ENCODE measurements at regions not wholly inside any gene's neighbourhood (a gene's known extent, or its start where the extent isn't known, plus 50 kb on each side); places are given as distances from the start of the nearest gene placed in this dataset.

DNA sequence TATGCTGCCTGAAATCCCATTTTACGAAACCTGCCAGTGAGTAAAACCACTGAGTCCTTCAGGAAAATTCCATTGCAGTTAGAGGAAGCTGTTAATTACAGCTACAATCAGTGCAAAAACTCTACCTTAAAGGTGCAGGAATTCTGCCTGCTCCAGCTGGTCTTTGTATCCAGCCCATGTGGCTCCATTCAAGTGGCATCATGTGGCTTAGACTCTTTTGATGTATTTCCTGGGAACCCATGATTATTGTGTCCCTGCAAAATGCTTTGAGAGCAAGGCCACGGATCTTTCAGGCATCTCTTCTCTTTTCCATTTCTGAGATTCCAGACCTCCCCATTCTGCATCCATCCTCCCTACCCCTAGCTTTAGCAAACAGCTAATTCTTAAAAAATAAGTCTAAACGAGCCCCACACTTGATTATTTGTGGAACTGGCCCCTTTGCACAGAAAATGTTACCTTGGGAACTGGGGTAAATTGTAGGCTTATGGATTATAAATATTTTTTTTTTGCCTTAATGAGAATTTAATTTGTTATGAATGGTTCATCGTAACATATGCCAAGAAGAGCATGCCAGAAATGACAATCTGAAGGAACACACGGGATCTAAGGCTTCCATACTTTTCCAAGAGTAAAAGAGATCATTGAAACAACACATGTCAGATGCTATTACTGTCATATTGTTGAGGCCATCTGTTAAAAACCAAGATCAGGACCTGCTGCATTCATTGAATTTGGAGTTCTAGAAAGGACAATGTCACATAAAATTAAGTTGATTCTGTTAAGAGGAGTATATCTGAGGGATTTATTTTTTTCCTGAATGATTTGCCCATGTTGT, 144.6 kb downstream of the TPH2 start:
- 92% methylated on average over 4 to 5 of the region's 5 CpGs for WGBS, 2 experiments (ENCODE audit: insufficient coverage in 1 of 2, insufficient read length in 1 of 2)
- H3K4me1 Mint-ChIP-seq: no peaks in the 10 kb centered on the region
- Histone ChIP-seq H3K4me3 (ENCODE audit: low read length) (no peak overlapping the region), H3K9ac (ENCODE audit: extremely low read depth, low read length, poor library complexity, severe bottlenecking) (no peak overlapping the region), H3K27ac (ENCODE audit: low read depth, low read length) (no peak overlapping the region), H3K9me3 (ENCODE audit: control insufficient read depth, low read length) (no peaks in the 10 kb centered on the region), H3K36me3 (ENCODE audit: control insufficient read depth, insufficient read depth, low read length) (no peaks in the 10 kb centered on the region), H3K27me3 (ENCODE audit: control insufficient read depth, insufficient read depth, low read length, poor library complexity, severe bottlenecking) (no peaks in the 10 kb centered on the region), H3K4me1 (ENCODE audit: control insufficient read depth, insufficient read depth, low read length) (no peaks in the 10 kb centered on the region)
- DNase-seq: no peak
- TF ChIP-seq, protein P1, sequence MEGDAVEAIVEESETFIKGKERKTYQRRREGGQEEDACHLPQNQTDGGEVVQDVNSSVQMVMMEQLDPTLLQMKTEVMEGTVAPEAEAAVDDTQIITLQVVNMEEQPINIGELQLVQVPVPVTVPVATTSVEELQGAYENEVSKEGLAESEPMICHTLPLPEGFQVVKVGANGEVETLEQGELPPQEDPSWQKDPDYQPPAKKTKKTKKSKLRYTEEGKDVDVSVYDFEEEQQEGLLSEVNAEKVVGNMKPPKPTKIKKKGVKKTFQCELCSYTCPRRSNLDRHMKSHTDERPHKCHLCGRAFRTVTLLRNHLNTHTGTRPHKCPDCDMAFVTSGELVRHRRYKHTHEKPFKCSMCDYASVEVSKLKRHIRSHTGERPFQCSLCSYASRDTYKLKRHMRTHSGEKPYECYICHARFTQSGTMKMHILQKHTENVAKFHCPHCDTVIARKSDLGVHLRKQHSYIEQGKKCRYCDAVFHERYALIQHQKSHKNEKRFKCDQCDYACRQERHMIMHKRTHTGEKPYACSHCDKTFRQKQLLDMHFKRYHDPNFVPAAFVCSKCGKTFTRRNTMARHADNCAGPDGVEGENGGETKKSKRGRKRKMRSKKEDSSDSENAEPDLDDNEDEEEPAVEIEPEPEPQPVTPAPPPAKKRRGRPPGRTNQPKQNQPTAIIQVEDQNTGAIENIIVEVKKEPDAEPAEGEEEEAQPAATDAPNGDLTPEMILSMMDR (conservative IDR thresholded peaks at IDR 0.05): no peak
- H3K27ac Mint-ChIP-seq: no peak overlapping the region
- no peaks in the 10 kb centered on the region for H3K27me3 Mint-ChIP-seq (ENCODE audit: insufficient read depth)
- H3K36me3 Mint-ChIP-seq (ENCODE audit: low read depth): no peaks in the 10 kb centered on the region
- no peak overlapping the region for H3K4me3 Mint-ChIP-seq
- no peaks in the 10 kb centered on the region for H3K9me3 Mint-ChIP-seq

DNA sequence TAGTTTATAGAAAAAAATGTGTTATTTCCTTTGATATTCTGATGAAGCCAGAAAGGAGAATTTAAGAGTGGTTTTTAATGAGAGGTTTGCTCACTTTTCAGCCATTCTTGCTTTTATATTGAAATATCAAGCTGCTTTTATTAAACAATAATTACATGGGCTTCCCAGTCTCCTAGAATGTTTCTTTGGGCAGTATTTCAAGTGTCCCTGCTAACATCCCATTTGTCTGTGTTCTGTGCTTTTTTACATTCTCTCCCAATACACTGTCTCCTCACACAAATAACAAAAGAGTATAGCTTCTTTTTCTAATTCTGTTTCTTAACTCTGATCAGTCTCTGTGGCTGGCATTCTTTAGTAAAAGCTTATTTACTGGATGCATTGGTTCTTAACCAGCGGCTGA, 145.4 kb downstream of the TPH2 start:
- H3K9me3 Mint-ChIP-seq: no peaks in the 10 kb centered on the region
- no peaks in the 10 kb centered on the region for H3K36me3 Mint-ChIP-seq (ENCODE audit: low read depth)
- no peak overlapping the region for H3K4me3 ChIP-seq (ENCODE audit: low read length)
- H3K4me3 Mint-ChIP-seq: no peak overlapping the region
- no peaks in the 10 kb centered on the region for H3K4me1 Mint-ChIP-seq
- no peaks in the 10 kb centered on the region for H3K27me3 Mint-ChIP-seq (ENCODE audit: insufficient read depth)
- TF ChIP-seq, protein P1 (conservative IDR thresholded peaks at IDR 0.05): no peak
- H3K9me3 ChIP-seq (ENCODE audit: control insufficient read depth, low read length): no peaks in the 10 kb centered on the region
- no peaks in the 10 kb centered on the region for H3K36me3 ChIP-seq (ENCODE audit: control insufficient read depth, insufficient read depth, low read length)
- WGBS, 2 experiments (ENCODE audit: insufficient coverage in 1 of 2, insufficient read length in 1 of 2): 0% methylated on average over 1 of the region's 1 CpG; no CpG with 5 or more reads in 1 of the 2 experiments
- H3K9ac ChIP-seq (ENCODE audit: extremely low read depth, low read length, poor library complexity, severe bottlenecking): no peak overlapping the region
- DNase-seq: no peak
- H3K4me1 ChIP-seq (ENCODE audit: control insufficient read depth, insufficient read depth, low read length): no peaks in the 10 kb centered on the region
- H3K27me3 ChIP-seq (ENCODE audit: control insufficient read depth, insufficient read depth, low read length, poor library complexity, severe bottlenecking): no peaks in the 10 kb centered on the region
- H3K27ac Mint-ChIP-seq: no peak overlapping the region
- no peak overlapping the region for H3K27ac ChIP-seq (ENCODE audit: low read depth, low read length)

DNA sequence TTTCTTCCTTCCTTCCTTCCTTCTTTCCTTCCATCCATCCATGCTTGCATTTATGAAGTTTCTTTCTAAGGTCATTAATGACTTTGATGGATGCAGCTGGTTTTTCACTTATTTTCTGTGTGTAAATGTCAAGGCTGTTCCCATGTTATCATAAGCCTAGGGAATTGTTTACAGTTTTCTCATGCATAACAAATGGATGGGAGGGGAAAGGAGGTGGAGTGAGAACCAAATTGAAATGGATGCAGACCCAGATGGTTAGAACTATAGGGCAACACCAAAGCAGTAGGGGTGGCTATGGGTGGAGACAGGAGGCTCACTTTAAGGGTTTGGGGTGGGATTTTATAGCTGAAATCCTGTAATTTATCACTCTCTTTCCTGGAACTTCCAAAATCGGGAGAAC, 146.2 kb downstream of the TPH2 start:
- TF ChIP-seq, protein P1 (conservative IDR thresholded peaks at IDR 0.05): no peak
- H3K4me3 Mint-ChIP-seq: no peak overlapping the region
- no peaks in the 10 kb centered on the region for H3K27me3 Mint-ChIP-seq (ENCODE audit: insufficient read depth)
- no peaks in the 10 kb centered on the region for H3K4me1 Mint-ChIP-seq
- WGBS, 2 experiments (ENCODE audit: insufficient coverage in 1 of 2, insufficient read length in 1 of 2): 88% methylated on average over 1 of the region's 1 CpG; no CpG with 5 or more reads in 1 of the 2 experiments
- no peaks in the 10 kb centered on the region for H3K9me3 Mint-ChIP-seq
- H3K27ac ChIP-seq (ENCODE audit: low read depth, low read length): no peak overlapping the region
- H3K4me3 ChIP-seq (ENCODE audit: low read length): no peak overlapping the region
- H3K36me3 ChIP-seq (ENCODE audit: control insufficient read depth, insufficient read depth, low read length): no peaks in the 10 kb centered on the region
- peaks cover 3% of the 10 kb centered on the region for H3K4me1 ChIP-seq (ENCODE audit: control insufficient read depth, insufficient read depth, low read length)
- no peaks in the 10 kb centered on the region for H3K9me3 ChIP-seq (ENCODE audit: control insufficient read depth, low read length)
- H3K27ac Mint-ChIP-seq: no peak overlapping the region
- no peak for DNase-seq
- no peaks in the 10 kb centered on the region for H3K27me3 ChIP-seq (ENCODE audit: control insufficient read depth, insufficient read depth, low read length, poor library complexity, severe bottlenecking)
- H3K36me3 Mint-ChIP-seq (ENCODE audit: low read depth): no peaks in the 10 kb centered on the region
- H3K9ac ChIP-seq (ENCODE audit: extremely low read depth, low read length, poor library complexity, severe bottlenecking): no peak overlapping the region
